ENCODE measurements at regions not wholly inside any gene's neighbourhood (a gene's known extent, or its start where the extent isn't known, plus 50 kb on each side); places are given as distances from the start of the nearest gene placed in this dataset.

DNA sequence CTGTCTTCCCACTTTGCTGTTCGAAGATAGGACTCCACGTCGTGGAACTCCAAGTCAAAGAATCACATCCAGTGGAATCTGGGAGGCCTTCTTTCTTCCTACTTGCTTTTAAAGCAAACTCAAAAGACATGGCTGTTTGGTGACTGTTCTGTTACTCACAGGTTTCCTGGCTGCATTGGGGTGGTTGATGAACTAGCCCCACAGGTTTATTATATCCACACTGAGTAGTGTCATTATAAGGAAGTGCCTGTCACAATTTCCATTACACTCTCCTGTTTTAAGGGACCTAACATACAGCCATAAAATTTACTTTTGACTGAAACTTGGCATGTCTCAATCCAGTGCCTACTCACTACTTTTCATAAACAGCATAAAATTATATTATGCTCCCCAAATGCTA lies 287.3 kb upstream of the SP4 start:
- Histone ChIP-seq H3K4me3 (replicated peaks in 1 of 3; ENCODE audit: low read depth in 2 of 3, low read length in 3 of 3) (no peak overlapping the region), H2AFZ (ENCODE audit: insufficient read depth, low read depth, low read length, poor library complexity, severe bottlenecking) (no peak overlapping the region), H3K9me3 (replicated peaks in 1 of 2; ENCODE audit: control insufficient read depth in 1 of 2, insufficient read depth in 1 of 2, low read length in 2 of 2) (peaks cover 4 to 6% of the 10 kb centered on the region in 2 donors), H3K27ac (ENCODE audit: low read depth in 1 of 2, low read length in 2 of 2) (no peak overlapping the region), H4K20me1 (ENCODE audit: insufficient read depth, low read length) (no peaks in the 10 kb centered on the region), H3K9ac (ENCODE audit: insufficient read depth, low read length, poor library complexity, severe bottlenecking) (no peak overlapping the region), H3K4me2 (replicated peaks; ENCODE audit: extremely low read depth, low read length, poor library complexity, severe bottlenecking) (no peak overlapping the region), H3K27me3 (ENCODE audit: control insufficient read depth in 2 of 2, insufficient read depth in 2 of 2, low read length in 2 of 2) (no peaks in the 10 kb centered on the region), H3K4me1 (ENCODE audit: control insufficient read depth in 1 of 2, insufficient read depth in 2 of 2, low read length in 2 of 2) (no peaks in the 10 kb centered on the region), H3K36me3 (replicated peaks in 1 of 2; ENCODE audit: control insufficient read depth in 1 of 2, insufficient read depth in 2 of 2, low read length in 2 of 2) (no peaks in the 10 kb centered on the region), H3K79me2 (ENCODE audit: insufficient read depth, low read length) (no peaks in the 10 kb centered on the region)
- Mint-ChIP-seq H3K27me3 (ENCODE audit: low read depth in 3 of 3) (no peaks in the 10 kb centered on the region), H3K27ac (no peak overlapping the region), H3K36me3 (no peaks in the 10 kb centered on the region), H3K4me1 (no peaks in the 10 kb centered on the region), H3K4me3 (no peak overlapping the region), H3K9me3 (peaks cover 0 to 12% (median 4%) of the 10 kb centered on the region in 7 donors)
- no peak for TF ChIP-seq CTCF (IDR thresholded peaks at IDR 0.05)
- intact Hi-C loops (cut with micrococcal nuclease): no loop called here
- DNase-seq: no peak
- WGBS (ENCODE audit: insufficient coverage): 78% methylated on average over 3 of the region's 3 CpGs

DNA sequence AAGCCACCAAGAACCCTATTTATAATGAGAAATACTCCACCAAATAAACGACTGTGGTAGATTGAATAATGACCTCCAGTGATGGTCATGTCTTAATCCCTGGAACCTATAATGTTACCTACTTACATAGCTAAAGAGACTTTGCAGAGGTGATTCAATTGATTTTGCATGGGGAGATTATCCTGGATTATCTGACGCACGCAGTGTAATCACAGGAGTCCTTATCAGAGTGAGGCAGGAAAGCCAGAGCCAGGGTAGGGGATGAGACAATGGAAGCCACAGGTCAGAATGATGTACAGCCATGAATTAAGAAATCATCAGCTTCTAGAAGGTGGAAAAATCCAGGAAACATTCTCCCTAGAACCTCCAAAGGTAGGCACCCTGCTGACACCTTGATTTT lies 286.4 kb upstream of the SP4 start:
- TF ChIP-seq CTCF (IDR thresholded peaks at IDR 0.05): no peak
- no peaks in the 10 kb centered on the region for H3K4me1 Mint-ChIP-seq
- no peak overlapping the region for H3K4me2 ChIP-seq (replicated peaks; ENCODE audit: extremely low read depth, low read length, poor library complexity, severe bottlenecking)
- no peaks in the 10 kb centered on the region for H3K36me3 Mint-ChIP-seq
- H3K4me3 Mint-ChIP-seq: no peak overlapping the region
- peaks cover 0 to 9% of the 10 kb centered on the region in 2 donors for H3K9me3 ChIP-seq (replicated peaks in 1 of 2; ENCODE audit: control insufficient read depth in 1 of 2, insufficient read depth in 1 of 2, low read length in 2 of 2)
- no peaks in the 10 kb centered on the region for H3K79me2 ChIP-seq (ENCODE audit: insufficient read depth, low read length)
- H3K27me3 ChIP-seq (ENCODE audit: control insufficient read depth in 2 of 2, insufficient read depth in 2 of 2, low read length in 2 of 2): no peaks in the 10 kb centered on the region
- H3K9ac ChIP-seq (ENCODE audit: insufficient read depth, low read length, poor library complexity, severe bottlenecking): no peak overlapping the region
- intact Hi-C loops (cut with micrococcal nuclease): no loop called here
- H4K20me1 ChIP-seq (ENCODE audit: insufficient read depth, low read length): no peaks in the 10 kb centered on the region
- no peaks in the 10 kb centered on the region for H3K27me3 Mint-ChIP-seq (ENCODE audit: low read depth in 3 of 3)
- H3K9me3 Mint-ChIP-seq: peaks cover 2 to 12% (median 5%) of the 10 kb centered on the region in 7 donors
- no peak overlapping the region for H3K27ac ChIP-seq (ENCODE audit: low read depth in 1 of 2, low read length in 2 of 2)
- no peak overlapping the region for H3K4me3 ChIP-seq (replicated peaks in 1 of 3; ENCODE audit: low read depth in 2 of 3, low read length in 3 of 3)
- H3K36me3 ChIP-seq (replicated peaks in 1 of 2; ENCODE audit: control insufficient read depth in 1 of 2, insufficient read depth in 2 of 2, low read length in 2 of 2): no peaks in the 10 kb centered on the region
- H3K4me1 ChIP-seq (ENCODE audit: control insufficient read depth in 1 of 2, insufficient read depth in 2 of 2, low read length in 2 of 2): no peaks in the 10 kb centered on the region
- no peak overlapping the region for H2AFZ ChIP-seq (ENCODE audit: insufficient read depth, low read depth, low read length, poor library complexity, severe bottlenecking)
- no peak overlapping the region for H3K27ac Mint-ChIP-seq
- DNase-seq: no peak
- 100% methylated on average over 2 of the region's 3 CpGs for WGBS (ENCODE audit: insufficient coverage)

Measured in CD14-positive monocyte (primary cell).